Esophagus muscularis mucosa (tissue), 4 donors: ENCODE measurements at regions not wholly inside any gene's neighbourhood (a gene's known extent, or its start where the extent isn't known, plus 50 kb on each side); places are given as distances from the start of the nearest gene placed in this dataset.

ENCODE experiments used
- DNase-seq: peaks from one replicate; pipeline ENCODE4 v3.0.0-alpha.2; 2017; ENCODE audit errors: extremely low spot score
- H3K27ac ChIP-seq, 4 donors: fragments of 200-600 bp; sonication (generic); replicated peaks in 1 of 4; 1 replicate in 3 of 4; 2 replicates in 1 of 4; pipeline ENCODE4 v1.5.1; 2016 to 2019; ENCODE audit warnings: mild to moderate bottlenecking in 1 of 4
- H3K27me3 ChIP-seq, 4 donors: fragments of 200-600 bp; sonication (generic); one replicate each; pipeline versions ENCODE4 v1.5.1 to v1.6.0; 2016 to 2019
- H3K36me3 ChIP-seq, 4 donors: fragments of 200-600 bp; sonication (generic); one replicate each; pipeline ENCODE4 v1.5.1; 2016 to 2019
- H3K4me1 ChIP-seq, 4 donors: fragments of 200-600 bp; sonication (generic); one replicate each; pipeline ENCODE4 v1.5.1; 2016 to 2019
- H3K4me3 ChIP-seq, 4 donors: fragments of 200-600 bp; sonication (generic); 1 replicate in 2 of 4; 2 replicates in 2 of 4; pipeline ENCODE4 v1.5.1; 2016 to 2019; ENCODE audit warnings: mild to moderate bottlenecking in 4 of 4, moderate library complexity in 1 of 4
- H3K9me3 ChIP-seq, 4 donors: fragments of 200-600 bp; sonication (generic); 1 replicate in 3 of 4; 2 replicates in 1 of 4; pipeline ENCODE4 v1.5.1; 2016 to 2019
- CTCF ChIP-seq, 3 experiments: fragments of 200-600 bp in 2 of 3; fragments of 450-650 bp in 1 of 3; sonication (generic) in 2 of 3; IDR thresholded peaks; one replicate each; pipeline ENCODE4 v1.5.1; 2017 to 2019; ENCODE audit warnings: antibody characterized with exemption in 3 of 3, mild to moderate bottlenecking in 2 of 3, moderate library complexity in 1 of 3
- EP300 ChIP-seq: sonication (generic); formaldehyde crosslinking; IDR thresholded peaks from one replicate; pipeline ENCODE4 v1.6.1; 2017; ENCODE audit warnings: antibody characterized with exemption
- POLR2A ChIP-seq: fragments of 450-650 bp; IDR thresholded peaks from one replicate; pipeline ENCODE4 v1.6.1; 2017; ENCODE audit warnings: antibody characterized with exemption, moderate library complexity, mild to moderate bottlenecking, low read depth
- POLR2AphosphoS5 ChIP-seq, 2 donors: sonication (generic); formaldehyde crosslinking; IDR thresholded peaks; one replicate each; pipeline ENCODE4 v1.6.1; 2017; ENCODE audit warnings: antibody characterized with exemption in 2 of 2
- WGBS: methylation state at CpG from one replicate; pipeline ENCODE4 v1.1.5; 2018; 5-methylcytosine and 5-hydroxymethylcytosine counted together
- intact Hi-C: fragments of 100-400 bp; cut with DNase I; formaldehyde crosslinking; loops from one replicate; pipeline ENCODE4 v1.15.1; 2023

GRCh38 chr1:194707074-194707473 is 1520.7 kb upstream of the B3GALT2 start:
- TF ChIP-seq POLR2AphosphoS5 (IDR thresholded peaks at IDR 0.05), result no peak
- TF ChIP-seq EP300, result no peak
- no peak for TF ChIP-seq POLR2A
- no peak for TF ChIP-seq CTCF (IDR thresholded peaks at IDR 0.05)
- no peak for DNase-seq
- Histone ChIP-seq H3K27me3 (no peaks in the 10 kb centered on the region), H3K9me3 (no peaks in the 10 kb centered on the region), H3K4me1 (no peaks in the 10 kb centered on the region), H3K27ac (no peak overlapping the region), H3K4me3 (no peak overlapping the region), H3K36me3 (no peaks in the 10 kb centered on the region)
- 93% methylated on average over 6 of the region's 6 CpGs for WGBS
- intact Hi-C loops, result no loop called here

GRCh38 chr1:194705123-194705854 is 1518.9 kb upstream of the B3GALT2 start:
- intact Hi-C loops, result no loop called here
- H3K4me1 ChIP-seq, result no peaks in the 10 kb centered on the region
- DNase-seq, result no peak
- TF ChIP-seq CTCF (IDR thresholded peaks at IDR 0.05) (no peak), EP300 (no peak), POLR2AphosphoS5 (IDR thresholded peaks at IDR 0.05) (no peak)
- no peaks in the 10 kb centered on the region for H3K27me3 ChIP-seq
- H3K27ac ChIP-seq, result no peak overlapping the region
- no peaks in the 10 kb centered on the region for H3K9me3 ChIP-seq
- 78% methylated on average over 3 of the region's 3 CpGs for WGBS
- H3K4me3 ChIP-seq, result no peak overlapping the region
- no peaks in the 10 kb centered on the region for H3K36me3 ChIP-seq

GRCh38 chr1:194698908-194699318 is 1512.5 kb upstream of the B3GALT2 start:
- 79% methylated on average over 7 of the region's 7 CpGs for WGBS
- H3K27me3 ChIP-seq, result no peaks in the 10 kb centered on the region
- no peak overlapping the region for H3K27ac ChIP-seq
- no peaks in the 10 kb centered on the region for H3K9me3 ChIP-seq
- no peaks in the 10 kb centered on the region for H3K36me3 ChIP-seq
- no peak for DNase-seq
- no peak overlapping the region for H3K4me3 ChIP-seq
- intact Hi-C loops, result no loop called here
- no peaks in the 10 kb centered on the region for H3K4me1 ChIP-seq
- TF ChIP-seq EP300, result no peak
- no peak for TF ChIP-seq CTCF (IDR thresholded peaks at IDR 0.05)
- no peak for TF ChIP-seq POLR2AphosphoS5 (IDR thresholded peaks at IDR 0.05)
- no peak for TF ChIP-seq POLR2A

GRCh38 chr1:194693244-194693643 is 1506.8 kb upstream of the B3GALT2 start:
- Histone ChIP-seq H3K36me3 (no peaks in the 10 kb centered on the region), H3K4me3 (no peak overlapping the region), H3K27ac (no peak overlapping the region), H3K4me1 (no peaks in the 10 kb centered on the region), H3K27me3 (no peaks in the 10 kb centered on the region), H3K9me3 (no peaks in the 10 kb centered on the region)
- WGBS, result 81% methylated on average over 2 of the region's 2 CpGs
- DNase-seq, result no peak
- intact Hi-C loops, result no loop called here
- TF ChIP-seq POLR2AphosphoS5 (IDR thresholded peaks at IDR 0.05) (no peak), POLR2A (no peak), CTCF (IDR thresholded peaks at IDR 0.05) (no peak), EP300 (no peak)

- H3K27ac ChIP-seq, result no peak overlapping the region
- H3K4me1 ChIP-seq, result no peaks in the 10 kb centered on the region
- TF ChIP-seq CTCF (IDR thresholded peaks at IDR 0.05) (no peak), POLR2A (no peak), EP300 (no peak), POLR2AphosphoS5 (IDR thresholded peaks at IDR 0.05) (no peak)
- no peak for DNase-seq
- intact Hi-C loops, result no loop called here
- no peaks in the 10 kb centered on the region for H3K9me3 ChIP-seq
- H3K4me3 ChIP-seq, result no peak overlapping the region
- WGBS, result 75% methylated on average over 2 of the region's 2 CpGs
- H3K36me3 ChIP-seq, result no peaks in the 10 kb centered on the region
- H3K27me3 ChIP-seq, result no peaks in the 10 kb centered on the region
These were observed 1498.2 kb upstream of the B3GALT2 start for GRCh38 chr1:194684636-194685035.
